H9 (cell line): ENCODE measurements at regions not wholly inside any gene's neighbourhood (a gene's known extent, or its start where the extent isn't known, plus 50 kb on each side); places are given as distances from the start of the nearest gene placed in this dataset.

Source experiments
- DNase-seq: peaks from one replicate; pipeline ENCODE4 v3.0.0-alpha.2; 2017
- H2AFZ ChIP-seq: one replicate; pipeline ENCODE4 v1.6.1; 2013; ENCODE audit warnings: mild to moderate bottlenecking, low read length, control low read depth, moderate library complexity
- H2AK5ac ChIP-seq: 2 replicates; pipeline ENCODE4 v1.6.1; 2013; ENCODE audit warnings: low read length, control low read depth, mixed read lengths; ENCODE audit not compliant: insufficient read length
- H2BK120ac ChIP-seq: one replicate; pipeline ENCODE4 v1.6.1; 2013; ENCODE audit warnings: low read depth, mild to moderate bottlenecking, low read length, control low read depth, inconsistent platforms; ENCODE audit not compliant: poor library complexity, severe bottlenecking
- H2BK12ac ChIP-seq: 2 replicates; pipeline ENCODE4 v1.6.1; 2013; ENCODE audit warnings: low read length, control low read depth, mixed read lengths, low read depth; ENCODE audit not compliant: insufficient read length
- H2BK15ac ChIP-seq: 2 replicates; pipeline ENCODE4 v1.6.1; 2013; ENCODE audit warnings: low read depth, low read length, control low read depth
- H2BK20ac ChIP-seq: one replicate; pipeline ENCODE4 v1.6.1; 2013; ENCODE audit warnings: low read depth, mild to moderate bottlenecking, low read length, control low read depth, inconsistent platforms; ENCODE audit not compliant: poor library complexity, severe bottlenecking
- H2BK5ac ChIP-seq: 2 replicates; pipeline ENCODE4 v1.6.1; 2013; ENCODE audit warnings: low read length, control low read depth, mixed read lengths; ENCODE audit not compliant: insufficient read length
- H3K14ac ChIP-seq: 2 replicates; pipeline ENCODE4 v1.6.1; 2013; ENCODE audit warnings: low read length, control low read depth; ENCODE audit not compliant: insufficient read depth
- H3K18ac ChIP-seq: 2 replicates; pipeline ENCODE4 v1.6.1; 2013; ENCODE audit warnings: low read depth, mild to moderate bottlenecking, mixed read lengths, low read length, control low read depth; ENCODE audit not compliant: insufficient read length
- H3K23ac ChIP-seq: 2 replicates; pipeline ENCODE4 v1.6.1; 2013; ENCODE audit warnings: low read length, control low read depth, mixed read lengths, low read depth; ENCODE audit not compliant: insufficient read length
- H3K23me2 ChIP-seq: 2 replicates; pipeline ENCODE4 v1.6.1; 2013; ENCODE audit warnings: low read depth, mild to moderate bottlenecking, mixed read lengths, low read length, control low read depth; ENCODE audit not compliant: insufficient read length, poor library complexity, severe bottlenecking
- H3K27ac ChIP-seq: 2 replicates; pipeline ENCODE4 v1.5.1; 2013; ENCODE audit warnings: low read length, control low read depth, mixed read lengths, low read depth; ENCODE audit not compliant: insufficient read length
- H3K27me3 ChIP-seq: 2 replicates; pipeline ENCODE4 v1.6.1; 2013; ENCODE audit warnings: low read length, control low read depth, inconsistent platforms; ENCODE audit not compliant: insufficient read depth
- H3K4ac ChIP-seq: 2 replicates; pipeline ENCODE4 v1.6.1; 2013; ENCODE audit warnings: low read depth, mild to moderate bottlenecking, control low read depth, inconsistent platforms, low read length, moderate library complexity
- H3K4me1 ChIP-seq: 2 replicates; pipeline ENCODE4 v1.6.1; 2013; ENCODE audit warnings: low read length, control low read depth, inconsistent platforms; ENCODE audit not compliant: insufficient read depth
- H3K4me2 ChIP-seq: 2 replicates; pipeline ENCODE4 v1.6.1; 2013; ENCODE audit warnings: low read length, control low read depth, mixed read lengths; ENCODE audit not compliant: insufficient read length, insufficient read depth
- H3K56ac ChIP-seq: 2 replicates; pipeline ENCODE4 v1.6.1; 2013; ENCODE audit warnings: low read depth, mild to moderate bottlenecking, mixed read lengths, low read length, control low read depth; ENCODE audit not compliant: insufficient read length
- H3K79me1 ChIP-seq: 2 replicates; pipeline ENCODE4 v1.6.1; 2013; ENCODE audit warnings: low read depth, mild to moderate bottlenecking, moderate library complexity, low read length, control low read depth, inconsistent platforms; ENCODE audit not compliant: insufficient read depth, poor library complexity, severe bottlenecking
- H3K79me2 ChIP-seq: 2 replicates; pipeline ENCODE4 v1.6.1; 2013; ENCODE audit warnings: low read length, control low read depth, inconsistent platforms; ENCODE audit not compliant: insufficient read depth
- H3K9ac ChIP-seq: 2 replicates; pipeline ENCODE4 v1.6.1; 2013; ENCODE audit warnings: low read length, control low read depth, mixed read lengths; ENCODE audit not compliant: insufficient read length; ENCODE audit errors: extremely low read depth
- H3K9me3 ChIP-seq: one replicate; pipeline ENCODE4 v1.6.1; 2013; ENCODE audit warnings: low read depth, low read length, inconsistent platforms; ENCODE audit not compliant: control insufficient read depth
- H3T11ph ChIP-seq: one replicate; pipeline ENCODE4 v1.6.1; 2013; ENCODE audit warnings: mild to moderate bottlenecking, low read length, control low read depth, inconsistent platforms
- H4K20me1 ChIP-seq: one replicate; pipeline ENCODE4 v1.6.1; 2013; ENCODE audit not compliant: control insufficient read depth, insufficient read length, insufficient read depth
- H4K5ac ChIP-seq: 2 replicates; pipeline ENCODE4 v1.6.1; 2013; ENCODE audit warnings: low read depth, mild to moderate bottlenecking, mixed read lengths, low read length, control low read depth; ENCODE audit not compliant: insufficient read length
- H4K8ac ChIP-seq: replicated peaks from 2 replicates; pipeline ENCODE4 v1.6.1; 2013; ENCODE audit warnings: low read length, control low read depth, mixed read lengths, low read depth; ENCODE audit not compliant: insufficient read length
- H4K91ac ChIP-seq: 2 replicates; pipeline ENCODE4 v1.6.1; 2013; ENCODE audit warnings: low read depth, mild to moderate bottlenecking, moderate library complexity, mixed read lengths, low read length, control low read depth; ENCODE audit not compliant: insufficient read length
- H3K27ac Mint-ChIP-seq, 3 experiments: 2 replicates in 2 of 3; 3 replicates in 1 of 3; pipeline ENCODE4 v1.8.0; 2020 to 2021; ENCODE audit warnings: mixed read lengths in 3 of 3, mild to moderate bottlenecking in 1 of 3, moderate library complexity in 1 of 3
- H3K27me3 Mint-ChIP-seq: 2 replicates; pipeline ENCODE4 v1.8.0; 2021; ENCODE audit warnings: low read depth, mild to moderate bottlenecking, moderate library complexity, mixed read lengths
- H3K36me3 Mint-ChIP-seq, 3 experiments: 2 replicates in 2 of 3; 3 replicates in 1 of 3; pipeline ENCODE4 v1.8.0; 2020 to 2021; ENCODE audit warnings: low read depth in 3 of 3, mixed read lengths in 3 of 3; ENCODE audit not compliant: insufficient read depth in 1 of 3
- H3K4me1 Mint-ChIP-seq, 2 experiments: 2 replicates each; pipeline ENCODE4 v1.8.0; 2020; ENCODE audit warnings: mixed read lengths in 2 of 2
- H3K4me3 Mint-ChIP-seq, 2 experiments: 2 replicates in 1 of 2; 3 replicates in 1 of 2; pipeline ENCODE4 v1.8.0; 2020 to 2021; ENCODE audit warnings: mild to moderate bottlenecking in 2 of 2, mixed read lengths in 2 of 2, moderate library complexity in 1 of 2
- H3K9me3 Mint-ChIP-seq, 2 experiments: 2 replicates in 1 of 2; 3 replicates in 1 of 2; pipeline ENCODE4 v1.8.0; 2020; ENCODE audit warnings: mild to moderate bottlenecking in 2 of 2, mixed read lengths in 2 of 2, moderate library complexity in 1 of 2
- WGBS: extraction: QIAGEN DNeasy Blood & Tissue Kit; methylation state at CpG from one replicate; pipeline ENCODE4 v1.1.7; 2013; ENCODE audit warnings: missing lambda C conversion rate, low lambda C conversion rate, mixed read lengths; ENCODE audit not compliant: insufficient read length; ENCODE audit errors: extremely low coverage; 5-methylcytosine and 5-hydroxymethylcytosine counted together
- TF ChIP-seq, protein P1 (sequence below): fragments of 200-600 bp; sonication (generic); conservative IDR thresholded peaks from 3 replicates; pipeline ENCODE4 v1.8.0; 2021; ENCODE audit warnings: antibody characterized with exemption, mild to moderate bottlenecking

DNA sequence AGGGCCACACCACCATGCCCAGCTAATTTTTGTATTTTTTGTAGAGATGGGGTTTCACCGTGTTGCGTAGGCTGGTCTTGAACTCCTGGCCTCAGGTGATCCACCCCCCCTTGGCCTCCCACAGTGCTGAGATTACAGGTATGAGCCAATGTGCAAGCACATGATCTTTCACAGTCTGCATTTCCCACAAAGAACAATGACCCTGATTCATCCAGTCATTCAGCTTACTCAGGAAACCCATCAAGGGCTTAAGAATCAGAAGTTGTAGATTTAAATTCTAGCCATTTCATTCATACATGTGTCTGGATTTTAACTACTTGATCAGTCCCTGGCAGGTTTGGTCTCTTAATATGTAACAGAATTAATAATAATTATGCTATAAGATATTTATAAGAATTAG, 2065.7 kb downstream of the MRPL39 start:
- H3K4me2 ChIP-seq = no peak overlapping the region
- H3K27ac ChIP-seq = no peak overlapping the region
- H3K23me2 ChIP-seq = no peaks in the 10 kb centered on the region
- H3K9ac ChIP-seq = no peak overlapping the region
- no peak overlapping the region for H4K91ac ChIP-seq
- no peak overlapping the region for H3K14ac ChIP-seq
- H4K8ac ChIP-seq = no peak overlapping the region
- WGBS = no CpG with 5 or more reads among the region's 2 CpGs
- peaks cover 0 to 2% (median 0%) of the 10 kb centered on the region in 3 experiments; a peak in 1 of 7 replicates for H3K36me3 Mint-ChIP-seq
- no peaks in the 10 kb centered on the region for H3K4me1 Mint-ChIP-seq
- no peaks in the 10 kb centered on the region for H3K27me3 ChIP-seq
- H3K4me3 Mint-ChIP-seq = no peak overlapping the region
- no peak overlapping the region for H3T11ph ChIP-seq
- H3K79me1 ChIP-seq = no peaks in the 10 kb centered on the region
- H3K4me1 ChIP-seq = no peaks in the 10 kb centered on the region
- no peak overlapping the region for H4K5ac ChIP-seq
- H2BK12ac ChIP-seq = no peak overlapping the region
- H2BK120ac ChIP-seq = no peak overlapping the region
- H2BK15ac ChIP-seq = no peak overlapping the region
- H3K9me3 Mint-ChIP-seq = peaks cover 4 to 46% of the 10 kb centered on the region in 2 experiments; a peak in 4 of 5 replicates
- H2BK20ac ChIP-seq = no peak overlapping the region
- H4K20me1 ChIP-seq = no peaks in the 10 kb centered on the region
- no peak overlapping the region for H3K56ac ChIP-seq
- H3K4ac ChIP-seq = no peak overlapping the region
- TF ChIP-seq, protein P1, sequence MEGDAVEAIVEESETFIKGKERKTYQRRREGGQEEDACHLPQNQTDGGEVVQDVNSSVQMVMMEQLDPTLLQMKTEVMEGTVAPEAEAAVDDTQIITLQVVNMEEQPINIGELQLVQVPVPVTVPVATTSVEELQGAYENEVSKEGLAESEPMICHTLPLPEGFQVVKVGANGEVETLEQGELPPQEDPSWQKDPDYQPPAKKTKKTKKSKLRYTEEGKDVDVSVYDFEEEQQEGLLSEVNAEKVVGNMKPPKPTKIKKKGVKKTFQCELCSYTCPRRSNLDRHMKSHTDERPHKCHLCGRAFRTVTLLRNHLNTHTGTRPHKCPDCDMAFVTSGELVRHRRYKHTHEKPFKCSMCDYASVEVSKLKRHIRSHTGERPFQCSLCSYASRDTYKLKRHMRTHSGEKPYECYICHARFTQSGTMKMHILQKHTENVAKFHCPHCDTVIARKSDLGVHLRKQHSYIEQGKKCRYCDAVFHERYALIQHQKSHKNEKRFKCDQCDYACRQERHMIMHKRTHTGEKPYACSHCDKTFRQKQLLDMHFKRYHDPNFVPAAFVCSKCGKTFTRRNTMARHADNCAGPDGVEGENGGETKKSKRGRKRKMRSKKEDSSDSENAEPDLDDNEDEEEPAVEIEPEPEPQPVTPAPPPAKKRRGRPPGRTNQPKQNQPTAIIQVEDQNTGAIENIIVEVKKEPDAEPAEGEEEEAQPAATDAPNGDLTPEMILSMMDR = no peak
- H3K23ac ChIP-seq = no peak overlapping the region
- H3K18ac ChIP-seq = no peak overlapping the region
- no peak overlapping the region for H2AK5ac ChIP-seq
- no peaks in the 10 kb centered on the region for H3K27me3 Mint-ChIP-seq
- no peak overlapping the region for H2BK5ac ChIP-seq
- H3K79me2 ChIP-seq = no peaks in the 10 kb centered on the region
- no peaks in the 10 kb centered on the region for H3K9me3 ChIP-seq
- no peak overlapping the region for H2AFZ ChIP-seq
- no peak overlapping the region; a peak in 1 of 7 replicates for H3K27ac Mint-ChIP-seq
- no peak for DNase-seq
